Dendritic cell treated with granulocyte-macrophage colony-stimulating factor and Interleukin-4, amounts not matched to agents 40 ng/mL and 50 ng/mL, for 4 days (primary cell): ENCODE measurements at regions not wholly inside any gene's neighbourhood (a gene's known extent, or its start where the extent isn't known, plus 50 kb on each side); places are given as distances from the start of the nearest gene placed in this dataset.

Experiments
- H3K27ac Mint-ChIP-seq: one replicate; pipeline ENCODE4 v1.8.0; 2022; ENCODE audit warnings: mild to moderate bottlenecking, mixed read lengths
- H3K27me3 Mint-ChIP-seq: one replicate; pipeline ENCODE4 v1.8.0; 2022; ENCODE audit warnings: mild to moderate bottlenecking, mixed read lengths
- H3K36me3 Mint-ChIP-seq: one replicate; pipeline ENCODE4 v1.8.0; 2022; ENCODE audit warnings: low read depth, mixed read lengths
- H3K4me1 Mint-ChIP-seq: one replicate; pipeline ENCODE4 v1.8.0; 2022; ENCODE audit warnings: low read depth, mixed read lengths
- H3K4me3 Mint-ChIP-seq: one replicate; pipeline ENCODE4 v1.8.0; 2022; ENCODE audit warnings: mild to moderate bottlenecking, moderate library complexity, mixed read lengths
- H3K9me3 Mint-ChIP-seq: one replicate; pipeline ENCODE4 v1.8.0; 2022; ENCODE audit warnings: mixed read lengths
- intact Hi-C: fragments of 100-400 bp; cut with micrococcal nuclease; formaldehyde crosslinking; loops from one replicate; pipeline ENCODE4 v1.15.0; 2022

DNA sequence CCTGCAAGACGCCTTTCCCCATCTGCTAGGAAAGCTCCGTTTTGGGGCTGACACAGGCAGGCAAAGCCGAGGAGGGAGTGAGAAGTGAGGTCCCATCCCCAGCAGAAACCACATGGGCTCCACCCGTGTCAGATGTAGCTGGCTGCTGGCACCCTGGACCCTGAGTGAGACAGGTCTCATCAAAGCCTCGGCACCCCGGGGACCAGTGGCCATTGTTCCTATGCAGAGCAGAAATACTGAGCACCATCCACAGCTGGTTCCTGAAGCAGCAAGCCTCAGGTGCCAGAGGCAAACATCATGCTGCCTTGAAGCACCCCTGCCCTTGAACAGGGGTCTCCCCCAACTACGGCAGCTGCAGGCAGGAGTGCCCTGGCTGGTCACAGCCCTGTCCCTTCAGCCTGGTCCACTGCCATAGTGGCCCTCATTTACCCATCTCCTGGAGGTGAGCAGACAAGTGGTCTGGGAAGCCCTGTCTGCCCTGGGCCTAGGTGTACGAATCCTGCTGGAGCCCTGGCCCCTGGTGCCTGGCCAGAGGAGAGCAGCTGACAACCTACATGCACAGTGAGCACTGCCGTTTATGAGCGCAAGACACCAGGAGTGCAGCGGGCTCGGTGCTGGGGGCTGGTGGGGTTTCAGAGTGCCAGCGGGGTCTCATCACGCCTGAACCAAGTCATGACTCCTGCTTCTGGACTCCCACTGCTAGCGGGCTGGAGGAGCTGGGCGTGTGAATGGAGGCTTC, 289.8 kb upstream of the RTL1 start:
- Mint-ChIP-seq H3K36me3 (no peaks in the 10 kb centered on the region), H3K4me1 (no peaks in the 10 kb centered on the region), H3K27me3 (no peaks in the 10 kb centered on the region), H3K4me3 (no peak overlapping the region), H3K27ac (no peak overlapping the region), H3K9me3 (no peaks in the 10 kb centered on the region)
- intact Hi-C loops = no loop called here

DNA sequence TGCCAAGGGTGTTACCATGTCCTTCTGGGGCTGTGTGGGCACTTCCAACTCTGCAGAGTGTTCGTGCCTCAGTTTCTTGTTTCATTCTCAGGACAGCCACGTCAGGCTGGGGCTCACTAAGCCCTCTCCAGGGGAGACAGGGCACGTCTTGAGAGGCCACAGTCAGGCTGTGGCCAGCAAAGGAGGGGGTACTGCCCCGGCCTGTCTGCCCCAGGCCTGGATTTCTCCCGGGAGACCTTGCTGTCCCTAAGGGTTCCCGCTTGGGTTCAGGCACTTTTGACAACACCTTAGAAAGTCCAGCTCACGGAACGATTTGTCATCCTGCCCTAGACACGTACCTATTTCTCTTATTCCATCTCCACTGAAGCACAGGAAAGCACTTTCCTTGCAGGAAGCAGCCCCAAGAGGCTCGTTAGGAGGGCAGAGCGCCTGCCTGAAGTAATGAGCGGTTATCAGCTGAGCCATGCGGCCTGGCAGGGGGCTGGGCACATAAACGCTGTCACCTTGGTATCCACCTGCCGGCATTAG, 290.4 kb upstream of the RTL1 start:
- Mint-ChIP-seq H3K27me3 (no peaks in the 10 kb centered on the region), H3K4me1 (no peaks in the 10 kb centered on the region), H3K9me3 (no peaks in the 10 kb centered on the region), H3K4me3 (no peak overlapping the region), H3K27ac (no peak overlapping the region), H3K36me3 (no peaks in the 10 kb centered on the region)
- intact Hi-C loops = no loop called here

DNA sequence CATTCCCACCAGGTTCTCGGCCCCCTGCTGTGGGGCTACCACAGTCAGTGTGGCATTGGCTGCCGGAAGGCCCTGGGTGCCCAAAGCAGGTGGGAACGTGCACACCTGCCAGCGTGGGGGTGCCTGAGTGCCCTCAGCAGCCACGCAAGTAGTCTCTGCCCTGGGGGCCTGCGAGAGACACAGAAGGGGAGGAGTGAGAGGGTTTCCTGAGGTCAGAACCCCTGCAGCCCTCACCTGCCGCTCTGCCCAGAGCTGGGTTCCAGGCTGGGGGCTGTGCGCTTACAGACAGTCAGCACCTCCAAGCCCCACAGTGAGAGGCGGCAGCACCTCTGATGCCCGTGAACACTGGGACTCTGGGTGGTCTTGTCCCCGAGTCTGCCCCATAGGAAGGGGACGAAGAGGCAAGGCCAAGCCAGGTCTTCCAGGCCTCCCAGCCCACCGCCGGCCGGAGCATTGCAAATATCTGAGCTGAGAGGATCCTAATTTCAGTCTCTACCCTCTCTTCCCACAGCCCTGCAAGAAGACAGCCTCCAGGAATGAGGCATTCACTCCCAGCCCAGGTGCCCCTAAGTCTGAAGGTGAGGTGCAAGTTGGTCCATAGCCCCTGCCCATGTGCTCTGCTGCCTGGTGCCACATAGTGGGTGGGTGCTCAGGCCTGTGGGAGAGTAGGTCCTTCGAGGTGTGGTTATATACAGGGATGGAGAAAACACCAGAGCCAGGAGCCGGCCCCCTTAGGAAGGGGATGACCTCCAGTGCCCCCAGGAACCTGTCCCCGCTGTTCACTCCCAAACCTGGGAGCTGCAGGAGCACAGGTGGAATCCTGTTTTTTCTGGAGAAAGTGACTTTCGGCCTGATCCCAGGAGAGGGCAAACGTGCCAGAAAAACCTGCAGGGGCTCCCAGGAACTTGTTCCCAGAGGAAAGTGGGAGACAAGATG, 291.1 kb upstream of the RTL1 start:
- intact Hi-C loops = no loop called here
- Mint-ChIP-seq H3K36me3 (no peaks in the 10 kb centered on the region), H3K4me3 (no peak overlapping the region), H3K27ac (no peak overlapping the region), H3K4me1 (no peaks in the 10 kb centered on the region), H3K27me3 (no peaks in the 10 kb centered on the region), H3K9me3 (no peaks in the 10 kb centered on the region)

DNA sequence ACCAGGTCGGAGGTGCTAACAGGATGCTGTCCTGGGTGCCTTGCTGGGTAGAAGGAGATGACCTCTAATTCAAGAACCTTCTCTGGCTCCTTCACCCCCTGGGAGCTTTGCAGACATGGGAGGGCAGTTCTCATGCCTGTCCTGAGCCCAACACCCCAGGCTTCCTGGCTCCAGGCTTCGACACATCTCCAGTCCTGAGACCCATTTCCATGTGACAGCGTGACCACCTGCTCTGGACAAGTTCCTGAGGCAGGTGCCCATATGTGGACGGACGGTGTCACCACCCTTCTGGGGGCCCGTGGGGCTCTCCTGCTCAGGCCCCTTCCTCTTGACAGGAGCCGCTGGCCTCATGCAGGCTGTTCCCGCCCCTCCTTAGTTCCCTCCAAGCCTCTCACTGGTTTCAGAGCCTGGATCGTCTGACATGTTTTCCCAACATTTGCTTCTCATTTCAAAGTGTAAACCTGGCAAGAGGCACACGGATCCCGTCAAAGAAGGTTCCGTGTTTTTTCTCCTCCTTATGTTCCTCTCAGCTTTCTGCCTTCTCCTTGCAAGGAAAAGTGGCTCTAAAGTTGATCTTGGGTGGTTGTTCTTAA, 291.9 kb upstream of the RTL1 start:
- H3K9me3 Mint-ChIP-seq = no peaks in the 10 kb centered on the region
- no peaks in the 10 kb centered on the region for H3K27me3 Mint-ChIP-seq
- intact Hi-C loops = no loop called here
- no peaks in the 10 kb centered on the region for H3K36me3 Mint-ChIP-seq
- H3K4me3 Mint-ChIP-seq = no peak overlapping the region
- H3K4me1 Mint-ChIP-seq = no peaks in the 10 kb centered on the region
- H3K27ac Mint-ChIP-seq = no peak overlapping the region

DNA sequence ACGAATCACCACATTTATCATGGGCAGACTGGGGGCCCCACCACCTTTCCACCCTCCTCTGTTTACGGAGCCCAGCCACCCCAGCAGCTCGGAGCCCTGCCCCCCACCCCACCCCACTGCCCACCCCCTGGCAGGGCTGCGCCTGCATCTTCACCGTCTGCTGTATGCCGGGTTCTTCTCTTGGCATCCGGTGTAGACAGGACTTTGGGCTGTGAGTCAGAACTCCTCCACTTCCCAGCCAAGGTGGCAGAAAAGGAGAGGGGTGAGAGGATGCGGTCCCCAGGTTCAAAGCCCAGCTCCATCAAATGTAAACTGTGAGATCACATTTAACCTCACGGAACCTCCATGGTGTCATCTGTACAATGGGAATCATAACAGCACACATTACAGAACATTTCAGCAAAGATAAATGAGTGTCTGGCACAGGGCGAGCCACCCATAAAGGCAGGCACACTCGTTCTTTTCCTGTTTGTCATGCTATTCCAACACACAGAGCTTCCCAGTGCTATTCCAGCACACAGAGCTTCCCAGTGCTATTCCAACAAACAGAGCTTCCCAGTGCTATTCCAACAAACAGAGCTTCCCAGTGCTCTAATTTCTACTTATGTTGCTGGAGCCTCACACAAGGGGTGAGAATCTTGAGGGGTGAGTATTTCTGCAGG, 292.7 kb upstream of the RTL1 start:
- Mint-ChIP-seq H3K4me1 (no peaks in the 10 kb centered on the region), H3K27me3 (no peaks in the 10 kb centered on the region), H3K9me3 (no peaks in the 10 kb centered on the region), H3K27ac (no peak overlapping the region), H3K36me3 (no peaks in the 10 kb centered on the region), H3K4me3 (no peak overlapping the region)
- intact Hi-C loops = no loop called here

DNA sequence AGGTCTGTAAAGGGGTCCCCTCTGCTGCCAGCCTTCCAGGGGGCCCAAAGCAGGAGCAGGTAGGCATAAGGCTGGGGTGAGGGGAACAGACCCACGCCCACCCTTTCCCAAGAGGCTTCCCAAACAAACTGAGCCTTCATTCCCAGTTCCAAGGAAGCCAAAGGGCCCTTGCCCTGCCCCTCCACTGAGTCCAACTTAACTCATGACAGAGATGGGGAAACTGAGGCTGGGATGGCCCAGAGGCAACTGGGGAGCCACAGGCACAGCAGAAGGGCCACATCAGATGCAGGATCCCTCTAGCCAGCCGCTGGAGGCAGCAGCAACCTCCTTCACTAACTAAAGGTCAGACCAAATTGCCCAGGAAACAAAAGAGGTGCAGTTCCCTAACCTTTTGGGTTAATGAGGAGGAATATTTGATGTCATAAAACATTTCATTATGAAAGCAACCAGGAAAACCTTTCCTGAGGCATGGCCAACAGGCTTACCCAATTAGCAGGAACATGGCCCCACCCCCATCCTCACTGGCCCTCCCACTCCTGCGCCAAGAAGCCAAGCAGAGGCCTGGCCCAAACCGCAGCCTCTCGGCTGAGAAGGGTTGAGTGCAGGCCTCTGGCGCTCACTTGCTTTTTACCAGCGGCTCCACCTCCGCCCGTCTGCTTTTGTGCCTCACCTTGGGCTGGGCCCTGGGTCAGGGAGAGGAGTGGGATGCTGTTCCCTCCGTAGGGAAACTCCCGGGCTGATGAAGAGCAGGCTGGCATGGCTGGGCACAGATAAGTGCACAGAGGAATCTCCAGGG, 293.5 kb upstream of the RTL1 start:
- no peaks in the 10 kb centered on the region for H3K27me3 Mint-ChIP-seq
- intact Hi-C loops = no loop called here
- no peaks in the 10 kb centered on the region for H3K4me1 Mint-ChIP-seq
- H3K4me3 Mint-ChIP-seq = no peak overlapping the region
- no peaks in the 10 kb centered on the region for H3K36me3 Mint-ChIP-seq
- no peak overlapping the region for H3K27ac Mint-ChIP-seq
- H3K9me3 Mint-ChIP-seq = no peaks in the 10 kb centered on the region

DNA sequence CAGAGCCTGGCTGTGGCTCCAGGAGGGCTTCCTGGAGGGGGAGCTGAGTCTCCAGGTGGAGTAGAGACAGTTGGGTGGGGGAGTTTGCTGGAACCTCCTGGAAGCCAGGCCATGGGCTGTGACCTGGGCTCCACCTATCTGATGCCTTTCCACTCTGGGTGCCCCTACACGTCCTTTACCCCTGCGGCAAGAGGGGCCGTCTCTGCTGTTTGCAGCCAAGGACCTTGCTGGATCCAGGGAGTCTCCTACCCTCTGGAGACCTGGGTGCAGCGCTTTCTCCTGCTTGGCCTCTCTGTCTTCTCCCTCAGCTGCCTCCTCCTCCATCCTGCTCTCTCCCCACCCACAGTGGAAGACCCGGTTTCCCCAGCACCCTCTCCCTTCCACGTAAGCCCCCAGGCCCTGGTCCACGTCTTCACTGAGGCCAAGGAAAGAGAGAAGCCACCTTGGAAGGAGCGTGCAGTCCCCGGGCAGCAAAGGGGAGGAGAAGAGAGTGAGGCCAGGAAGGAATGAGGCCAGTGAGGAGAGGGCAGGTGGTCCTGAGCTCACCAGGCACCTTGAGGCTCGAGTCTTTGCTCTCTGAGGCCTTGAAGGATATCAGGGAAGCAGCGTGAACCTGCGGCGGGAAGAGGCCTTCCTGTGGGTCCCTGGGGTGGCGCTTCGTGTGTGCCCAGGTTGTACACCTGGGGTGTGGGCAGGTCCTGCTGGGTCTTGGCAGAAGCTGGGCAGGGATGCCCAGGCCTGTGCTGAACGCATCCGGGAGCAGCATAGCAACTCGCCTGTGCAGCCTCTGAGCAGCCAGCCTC, 294.3 kb upstream of the RTL1 start:
- H3K4me1 Mint-ChIP-seq = no peaks in the 10 kb centered on the region
- H3K27ac Mint-ChIP-seq = no peak overlapping the region
- H3K4me3 Mint-ChIP-seq = no peak overlapping the region
- H3K27me3 Mint-ChIP-seq = no peaks in the 10 kb centered on the region
- no peaks in the 10 kb centered on the region for H3K9me3 Mint-ChIP-seq
- no peaks in the 10 kb centered on the region for H3K36me3 Mint-ChIP-seq
- intact Hi-C loops = no loop called here

DNA sequence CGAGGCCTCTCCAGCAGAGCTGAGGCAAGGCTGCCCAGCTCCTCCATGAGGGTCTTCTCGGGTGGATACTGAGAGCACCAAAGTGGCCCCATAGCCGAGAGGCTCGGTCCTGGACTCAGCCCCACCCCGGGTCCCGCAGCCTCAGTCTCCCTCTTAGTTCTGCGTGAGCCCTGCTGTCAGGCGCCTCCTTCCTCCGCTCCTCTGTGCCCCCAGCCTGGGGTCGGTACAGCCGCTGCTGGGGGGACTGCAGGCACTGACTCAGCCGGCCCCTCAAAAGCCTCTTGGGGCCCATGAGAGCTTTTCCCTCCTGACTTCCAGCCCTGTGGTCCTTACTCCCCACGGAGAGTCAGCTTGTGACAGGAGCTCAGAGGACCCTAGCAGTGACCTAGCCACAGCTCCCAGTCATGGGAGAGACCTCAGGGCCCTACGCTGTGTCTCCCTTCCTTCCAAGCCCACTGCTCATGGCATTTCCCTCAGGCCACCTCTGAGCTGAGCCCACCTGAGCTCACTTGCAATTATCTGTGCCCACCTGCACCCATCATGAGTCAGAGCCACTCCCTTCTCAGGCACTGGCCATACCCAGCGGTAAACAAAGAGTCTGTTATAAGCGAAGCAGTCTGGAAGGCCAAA, 295.0 kb upstream of the RTL1 start:
- no peaks in the 10 kb centered on the region for H3K9me3 Mint-ChIP-seq
- H3K36me3 Mint-ChIP-seq = no peaks in the 10 kb centered on the region
- H3K27ac Mint-ChIP-seq = no peak overlapping the region
- intact Hi-C loops = no loop called here
- no peak overlapping the region for H3K4me3 Mint-ChIP-seq
- no peaks in the 10 kb centered on the region for H3K4me1 Mint-ChIP-seq
- H3K27me3 Mint-ChIP-seq = no peaks in the 10 kb centered on the region

DNA sequence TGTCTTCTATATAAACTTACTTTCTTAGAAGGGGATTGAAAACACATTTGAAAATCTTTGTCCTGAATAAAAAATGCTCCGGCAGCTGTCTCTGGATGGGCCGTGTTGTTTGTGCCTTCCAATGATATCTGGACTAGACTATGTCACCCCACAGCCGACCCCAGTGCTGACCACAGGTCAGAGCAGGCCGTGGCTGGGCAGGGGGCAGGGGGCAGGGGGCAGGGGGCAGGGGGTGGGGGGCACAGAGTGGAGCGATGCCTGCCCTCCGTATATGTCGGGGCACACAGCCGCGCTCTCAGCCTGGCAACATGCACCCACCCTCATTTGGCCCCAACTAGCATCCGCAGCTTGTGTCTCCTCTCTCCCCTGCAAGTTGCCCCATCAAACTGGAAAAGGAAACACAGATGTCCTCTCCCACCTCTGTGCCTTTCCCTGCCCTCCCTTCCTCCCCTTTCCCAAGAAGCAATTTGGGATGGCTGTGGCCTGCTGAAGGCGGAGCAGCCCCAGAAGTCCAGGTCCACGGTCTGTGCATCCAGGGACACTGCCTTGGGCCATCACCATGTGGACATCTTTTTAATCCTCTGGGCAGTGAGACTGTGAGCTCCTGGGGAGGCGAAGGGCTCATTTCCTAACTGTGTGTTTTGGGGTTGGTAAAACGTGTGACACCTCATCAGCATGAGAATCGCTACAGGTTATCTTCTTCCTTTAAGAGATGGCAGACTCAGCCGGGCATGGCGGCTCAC, 295.7 kb upstream of the RTL1 start:
- Mint-ChIP-seq H3K4me3 (no peak overlapping the region), H3K9me3 (no peaks in the 10 kb centered on the region), H3K36me3 (no peaks in the 10 kb centered on the region), H3K4me1 (no peaks in the 10 kb centered on the region), H3K27me3 (no peaks in the 10 kb centered on the region), H3K27ac (no peak overlapping the region)
- intact Hi-C loops = no loop called here

DNA sequence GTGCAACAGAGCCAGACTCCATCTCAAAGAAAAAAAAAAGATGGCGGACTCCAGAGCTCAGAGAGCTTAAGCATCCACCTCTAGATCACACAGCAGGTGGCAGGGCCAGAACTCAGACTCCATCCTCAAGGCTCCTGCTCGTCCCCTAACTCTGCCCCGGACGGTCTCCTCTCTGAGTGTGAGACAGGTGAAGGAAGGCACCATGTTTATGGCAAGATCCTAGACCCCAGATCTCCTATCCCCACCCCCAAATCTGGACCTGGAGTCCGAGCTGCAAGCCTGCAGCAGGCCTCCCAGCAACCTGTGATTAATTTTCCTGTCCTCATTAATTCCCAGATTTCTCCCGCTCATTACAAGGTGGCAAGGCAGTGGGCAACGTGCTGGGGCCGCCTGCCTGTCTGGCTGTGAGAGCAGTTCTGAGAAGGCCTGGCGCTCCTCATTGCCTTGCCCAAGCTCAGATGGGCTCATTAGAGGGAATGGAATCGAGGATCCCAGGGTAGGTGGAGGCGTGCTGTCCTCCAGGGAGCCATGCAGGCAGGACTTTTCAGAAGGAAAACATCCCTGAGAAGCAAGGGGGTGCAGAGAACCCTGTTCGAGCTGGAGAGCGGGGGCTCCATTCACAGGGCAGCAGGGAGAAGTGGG, 296.6 kb upstream of the RTL1 start:
- Mint-ChIP-seq H3K27ac (no peak overlapping the region), H3K27me3 (no peaks in the 10 kb centered on the region), H3K4me1 (no peaks in the 10 kb centered on the region), H3K36me3 (no peaks in the 10 kb centered on the region), H3K9me3 (no peaks in the 10 kb centered on the region), H3K4me3 (no peak overlapping the region)
- intact Hi-C loops = no loop called here

DNA sequence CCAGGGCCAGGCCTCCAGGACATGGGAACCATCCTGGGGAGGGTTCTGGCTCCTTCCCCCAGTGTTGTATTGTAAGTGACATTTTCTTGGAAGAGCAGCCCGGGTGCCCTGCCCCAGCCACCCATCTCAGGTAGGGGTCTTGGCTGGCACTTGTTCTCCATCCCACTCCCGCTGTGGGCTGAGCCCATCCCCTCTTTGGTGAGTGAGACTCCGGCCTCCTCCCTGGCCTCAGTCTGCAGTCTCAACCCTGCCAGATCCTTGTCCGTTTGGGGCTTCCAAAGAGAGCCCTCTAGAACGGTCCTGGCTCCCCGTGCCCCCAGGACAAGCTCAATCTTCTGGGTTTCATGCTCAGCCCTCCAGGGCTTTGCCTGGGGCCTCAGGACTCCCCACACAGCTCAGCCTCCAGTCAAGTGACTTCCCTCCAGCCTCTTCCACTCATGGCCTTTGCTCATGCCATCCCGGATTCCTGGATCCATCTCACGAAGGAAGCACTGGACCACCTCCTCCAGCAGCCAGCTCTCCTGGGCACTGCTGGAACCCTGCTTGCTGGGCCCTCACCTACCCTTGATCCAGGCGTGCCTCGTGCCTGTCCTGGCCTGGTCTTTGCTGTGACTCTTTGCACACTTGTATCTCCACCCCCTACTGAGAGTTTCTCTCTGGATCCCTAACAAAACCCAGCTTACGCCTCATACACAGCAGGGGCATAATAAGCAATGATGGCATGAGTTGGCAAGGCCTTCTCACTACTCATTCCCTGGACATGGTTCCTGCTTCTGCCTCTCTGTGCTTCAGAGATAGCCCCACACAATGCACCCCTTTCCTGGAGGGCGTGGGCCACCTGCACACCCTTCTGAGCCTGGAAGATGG, 297.4 kb upstream of the RTL1 start:
- no peaks in the 10 kb centered on the region for H3K4me1 Mint-ChIP-seq
- H3K27ac Mint-ChIP-seq = no peak overlapping the region
- intact Hi-C loops = no loop called here
- no peaks in the 10 kb centered on the region for H3K27me3 Mint-ChIP-seq
- no peak overlapping the region for H3K4me3 Mint-ChIP-seq
- H3K36me3 Mint-ChIP-seq = no peaks in the 10 kb centered on the region
- no peaks in the 10 kb centered on the region for H3K9me3 Mint-ChIP-seq
